ENCODE measurements at regions not wholly inside any gene's neighbourhood (a gene's known extent, or its start where the extent isn't known, plus 50 kb on each side); places are given as distances from the start of the nearest gene placed in this dataset.

- DNase-seq (ENCODE audit: low read depth) = no peak
These were observed 83.0 kb downstream of the CMPK2 start for GRCh38 chr2:6782517-6783237.

- no peak for DNase-seq (ENCODE audit: low read depth)
These were observed 82.5 kb downstream of the CMPK2 start for GRCh38 chr2:6783238-6783614.

- no peak for DNase-seq (ENCODE audit: low read depth)
These were observed 81.4 kb downstream of the CMPK2 start for GRCh38 chr2:6784291-6784690.

DNA sequence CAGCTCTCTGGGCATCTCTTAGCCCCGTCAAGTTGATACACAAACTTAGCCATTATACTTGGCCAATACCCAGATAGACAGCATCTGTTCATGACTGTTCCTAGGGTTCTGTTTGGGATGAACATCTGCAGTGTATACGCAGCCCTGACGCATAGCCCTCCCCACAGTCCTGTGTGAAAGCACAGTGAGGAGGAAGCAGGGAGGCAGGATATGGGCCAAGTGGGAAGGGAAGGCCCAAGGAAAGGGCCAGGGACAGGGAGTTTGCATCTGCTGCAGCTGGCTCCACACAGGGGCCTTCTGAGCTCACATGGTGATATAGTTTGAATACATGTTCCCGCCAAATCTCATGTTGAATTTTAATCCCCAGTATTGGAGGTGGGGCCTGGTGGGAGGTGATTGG is 80.2 kb downstream of the CMPK2 start:
- DNase-seq (ENCODE audit: low read depth) = no peak

- no peak for DNase-seq (ENCODE audit: low read depth)
These were observed 78.3 kb downstream of the CMPK2 start for GRCh38 chr2:6787376-6787775.

- no peak for DNase-seq (ENCODE audit: low read depth)
These were observed 77.1 kb downstream of the CMPK2 start for GRCh38 chr2:6788614-6789013.

GRCh38 chr2:6789559-6790138 is 76.1 kb downstream of the CMPK2 start:
- no peak for DNase-seq (ENCODE audit: low read depth)

GRCh38 chr2:6791682-6792081 is 74.0 kb downstream of the CMPK2 start:
- DNase-seq (ENCODE audit: low read depth) = no peak

DNA sequence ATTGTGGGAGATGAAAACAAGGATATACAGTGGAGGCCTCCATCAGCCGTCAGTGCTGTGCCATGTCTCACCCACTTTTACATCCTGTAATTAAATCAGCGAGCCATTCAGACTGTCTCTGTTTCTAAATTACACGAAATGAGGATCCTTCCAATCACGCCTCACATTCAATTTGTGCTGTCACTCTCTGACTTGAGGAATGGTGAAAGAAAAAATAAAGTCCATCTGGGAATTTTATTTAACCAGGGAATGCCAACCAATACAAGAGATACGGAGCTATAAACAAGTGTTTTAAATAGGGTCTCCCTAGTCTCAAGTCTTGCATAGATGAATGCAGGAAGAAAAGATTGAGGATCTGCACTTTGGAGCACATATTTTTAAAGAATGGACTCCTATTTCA is 72.8 kb downstream of the CMPK2 start:
- DNase-seq (ENCODE audit: low read depth) = no peak

GRCh38 chr2:6793371-6793770 is 72.3 kb downstream of the CMPK2 start:
- no peak for DNase-seq (ENCODE audit: low read depth)

GRCh38 chr2:6793913-6794312 is 71.8 kb downstream of the CMPK2 start:
- no peak for DNase-seq (ENCODE audit: low read depth)

DNA sequence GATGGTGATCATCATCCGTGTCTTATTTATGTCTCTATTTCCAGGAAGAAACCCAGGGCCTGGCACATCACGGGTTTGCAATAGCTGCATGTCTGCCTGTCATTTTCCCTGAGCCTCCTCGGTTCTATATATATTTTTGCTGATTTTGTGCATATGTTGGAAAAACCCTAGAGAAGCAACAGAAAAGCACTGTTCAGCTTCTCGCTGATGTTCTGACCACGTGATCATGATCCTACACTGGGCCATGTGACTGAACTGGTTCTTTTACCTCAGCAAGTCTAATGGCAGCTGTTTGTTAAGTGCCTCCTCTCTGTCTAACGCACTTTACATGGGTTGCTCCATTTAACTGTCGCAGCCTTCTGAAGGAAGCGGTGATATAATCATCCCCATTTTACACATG is 71.3 kb downstream of the CMPK2 start:
- no peak for DNase-seq (ENCODE audit: low read depth)
